ENCODE measurements at regions not wholly inside any gene's neighbourhood (a gene's known extent, or its start where the extent isn't known, plus 50 kb on each side); places are given as distances from the start of the nearest gene placed in this dataset.
"Not testable (repeated sequence)": the region's sequence is repeated elsewhere in the genome, so short reads cannot be mapped to it uniquely, and the experiment has no call there.

DNA sequence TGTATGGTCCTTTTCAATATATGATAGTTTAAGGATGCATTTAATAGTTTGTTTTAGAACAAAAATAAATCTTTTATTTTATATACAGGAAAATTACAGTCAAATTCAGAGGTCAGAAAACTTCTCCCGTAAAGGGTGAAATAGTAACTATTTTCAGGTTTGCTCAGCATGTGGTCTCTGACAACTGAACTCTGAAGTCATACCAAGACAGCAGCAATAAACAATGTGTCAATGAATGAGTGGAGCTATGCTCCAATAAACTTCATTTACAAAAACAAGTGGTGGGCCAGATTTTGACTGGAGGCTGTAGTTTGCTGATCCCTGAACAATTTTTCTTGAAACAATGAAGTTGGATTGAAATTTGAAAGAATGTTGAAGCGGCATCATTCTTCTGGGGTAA lies 123.6 kb downstream of the ZNF248 start:
- DNase-seq: no peak
- no peak for ATAC-seq

DNA sequence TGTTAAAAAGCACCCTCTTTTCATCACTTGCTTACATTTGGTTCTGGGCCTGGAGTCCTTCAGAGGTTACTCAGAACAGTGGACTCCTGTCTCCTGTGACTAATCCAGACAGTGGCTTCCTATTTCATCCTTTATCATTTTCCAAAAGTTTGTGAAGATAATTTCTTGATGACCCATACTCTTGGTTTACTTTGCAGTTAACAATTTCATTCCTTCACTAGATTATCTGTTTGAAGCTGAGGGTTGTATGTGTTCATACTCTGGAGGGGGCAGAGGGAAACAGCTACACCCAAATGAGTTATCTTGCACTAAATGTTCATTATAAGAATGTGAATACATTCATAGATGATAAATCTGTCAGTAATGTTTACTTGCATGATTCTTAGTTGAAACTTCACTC lies 124.7 kb downstream of the ZNF248 start:
- DNase-seq (no peak), ATAC-seq (no peak)

DNA sequence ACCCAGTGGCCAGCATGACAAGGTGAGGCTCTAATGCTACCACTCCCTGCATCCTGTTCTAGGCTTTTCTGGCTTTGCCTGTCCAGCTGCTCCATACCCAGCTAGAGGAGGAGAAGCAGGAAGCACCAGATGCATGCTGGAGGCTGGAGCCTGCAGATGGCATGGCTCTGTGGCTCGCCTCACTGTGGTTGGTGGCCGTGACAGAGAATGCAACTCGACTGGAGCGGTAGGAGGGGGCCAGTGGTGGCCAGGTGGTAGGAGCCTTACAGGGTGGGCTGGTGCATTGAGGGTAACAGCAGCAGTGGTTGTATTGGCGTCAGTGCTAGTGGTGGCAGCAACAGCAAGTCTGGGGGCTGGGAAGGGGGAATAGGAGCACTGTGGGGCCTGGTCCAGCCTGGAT lies 128.6 kb downstream of the ZNF248 start:
- ATAC-seq (no peak), DNase-seq (no peak)

DNA sequence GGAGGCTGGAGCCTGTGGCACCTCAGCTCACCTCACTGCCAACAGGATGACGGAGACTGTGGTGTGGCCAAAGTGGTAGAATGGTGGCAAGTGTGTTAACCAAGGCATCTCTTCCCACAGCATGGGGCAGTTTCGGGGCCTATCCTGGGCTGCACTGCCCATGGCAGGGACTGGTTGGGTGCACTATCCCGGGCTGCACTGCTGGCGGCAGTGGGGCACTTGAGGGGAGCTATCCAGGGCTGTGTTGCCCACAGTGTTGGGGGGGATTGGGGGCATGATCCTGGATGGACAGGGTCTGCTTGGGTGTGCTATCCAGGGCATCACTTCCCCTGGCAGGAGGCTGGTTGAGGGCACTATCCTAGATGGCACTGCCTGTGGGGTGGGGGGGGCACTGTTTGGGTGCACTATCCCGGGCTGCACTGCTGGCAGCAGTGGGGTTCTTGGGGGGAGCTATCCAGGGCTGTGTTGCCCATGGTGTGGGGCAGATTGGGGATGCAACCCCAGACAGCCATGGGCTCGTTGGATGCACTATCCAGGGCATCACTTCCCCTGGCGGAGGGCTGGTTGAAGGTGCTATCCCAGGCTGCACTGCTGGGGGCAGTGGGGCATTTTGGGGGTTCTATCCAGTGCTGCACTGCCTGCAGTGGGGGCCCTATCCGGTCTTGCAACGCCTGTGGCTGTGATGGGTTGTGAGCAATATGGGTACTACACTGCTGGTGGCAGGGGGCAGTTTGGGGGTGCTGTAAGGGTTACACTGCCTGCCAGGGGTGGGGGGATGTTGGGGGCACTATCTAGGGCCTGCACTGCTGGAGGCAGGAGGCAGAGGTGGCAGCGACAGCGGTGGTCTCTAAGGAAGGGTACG lies 129.7 kb downstream of the ZNF248 start:
- DNase-seq: no peak
- no peak for ATAC-seq

DNA sequence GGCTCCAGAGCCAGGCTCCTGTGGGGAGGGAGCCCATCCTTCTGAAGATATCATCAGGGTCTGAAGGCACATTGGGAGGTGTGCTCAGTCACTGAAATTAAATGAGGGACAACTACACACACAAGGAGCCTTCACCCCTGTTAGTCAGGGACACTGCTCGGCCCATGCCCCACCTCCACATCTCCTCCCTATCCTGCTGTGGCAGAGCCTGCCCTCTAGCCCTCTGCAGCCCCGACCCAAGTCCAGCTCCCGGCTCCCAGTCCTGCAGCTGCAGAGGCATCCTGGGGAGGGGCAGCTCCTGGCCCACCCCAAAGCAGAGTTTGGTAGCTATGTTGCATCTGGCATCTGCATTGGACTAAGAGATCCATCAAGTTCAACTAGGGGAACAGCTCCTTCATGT lies 136.3 kb downstream of the ZNF248 start:
- DNase-seq: no peak
- ATAC-seq: no peak

DNA sequence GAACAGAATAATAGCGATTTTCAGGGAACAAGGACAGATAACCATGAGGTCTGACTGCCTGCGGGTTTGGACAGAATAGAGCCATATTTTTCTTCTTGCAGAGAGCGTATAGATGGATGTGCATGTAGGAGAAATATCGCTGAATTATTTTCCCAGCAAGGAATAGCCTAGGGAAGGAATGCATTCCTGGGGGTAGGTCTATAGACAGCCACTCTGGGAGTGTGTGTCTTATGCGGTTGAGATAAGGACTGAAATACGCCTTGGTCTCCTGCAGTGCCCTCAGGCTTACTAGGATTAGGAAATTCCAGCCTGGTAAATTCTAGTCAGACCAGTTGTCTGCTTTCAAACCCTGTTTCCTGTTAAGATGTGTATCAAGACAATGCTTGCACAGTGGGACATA lies 139.3 kb downstream of the ZNF248 start:
- not testable (repeated sequence) for ATAC-seq, DNase-seq

DNA sequence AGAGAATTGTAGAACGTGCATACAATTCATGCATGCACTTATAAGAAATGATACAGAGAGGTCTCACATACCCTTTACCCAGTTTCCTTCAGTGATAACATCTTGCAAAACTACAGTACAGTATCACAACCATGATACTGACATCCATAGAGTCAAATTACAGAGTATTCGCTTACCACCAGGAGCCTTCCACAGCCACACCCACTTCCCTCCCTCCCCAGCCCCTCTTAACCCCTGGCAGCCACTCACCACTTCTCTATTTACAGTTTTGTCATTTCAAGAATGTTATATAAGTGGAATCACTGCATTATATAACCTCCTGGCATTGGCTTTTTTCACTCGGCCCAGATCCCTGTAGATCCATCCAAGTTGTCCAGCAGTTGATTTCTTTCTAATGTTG lies 143.8 kb downstream of the ZNF248 start:
- no peak for DNase-seq
- no peak for ATAC-seq

DNA sequence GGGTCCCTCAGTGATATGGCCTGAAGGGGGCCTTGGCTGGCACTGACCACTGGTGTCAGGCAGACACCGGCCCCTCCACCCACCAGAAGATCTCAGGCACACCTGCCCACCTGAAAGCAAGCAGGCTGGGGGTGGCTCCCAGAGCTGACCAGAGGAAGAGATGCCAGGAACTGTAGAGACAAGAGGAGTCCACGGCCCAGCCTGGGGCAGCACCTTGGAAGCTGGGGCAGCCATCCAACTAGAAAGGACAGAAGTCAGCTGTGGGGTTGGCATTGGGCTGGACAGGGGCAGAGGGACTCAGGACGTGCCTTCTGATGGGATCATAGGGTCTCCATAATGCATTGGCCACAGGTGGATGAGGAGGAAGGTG lies 144.3 kb downstream of the ZNF248 start:
- ATAC-seq (no peak), DNase-seq (no peak)

DNA sequence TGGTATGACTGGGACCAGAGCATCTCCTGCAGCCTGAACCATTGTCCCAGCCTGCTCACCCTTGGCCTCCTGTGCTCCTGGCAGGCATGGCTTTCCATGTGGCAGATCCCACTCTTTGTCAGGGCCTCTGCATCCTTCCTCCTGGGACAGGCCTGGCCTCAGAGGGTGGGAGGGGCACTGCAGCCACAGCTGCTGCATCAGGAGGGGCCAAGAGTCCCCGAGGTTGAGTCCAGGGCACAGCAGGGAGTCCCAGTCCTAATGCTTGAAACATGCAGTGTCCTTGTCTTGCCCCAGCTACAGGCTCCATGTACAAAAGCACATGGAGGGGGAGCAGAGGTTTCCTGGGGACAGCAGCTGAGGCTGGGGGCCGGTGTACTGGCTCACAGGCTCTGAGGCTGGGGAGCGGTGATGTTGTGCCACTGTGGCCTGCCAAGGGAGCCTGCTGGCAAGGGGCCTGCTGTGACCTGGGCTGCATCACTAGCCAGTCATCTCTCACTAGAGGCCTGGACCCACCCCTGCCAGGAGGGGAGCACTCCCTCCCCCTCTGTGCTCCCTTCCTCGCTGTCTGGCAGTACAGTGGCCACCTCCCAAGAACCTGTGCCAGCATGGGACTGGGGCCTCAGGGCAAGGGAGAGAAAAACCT lies 144.8 kb downstream of the ZNF248 start:
- no peak for ATAC-seq

DNA sequence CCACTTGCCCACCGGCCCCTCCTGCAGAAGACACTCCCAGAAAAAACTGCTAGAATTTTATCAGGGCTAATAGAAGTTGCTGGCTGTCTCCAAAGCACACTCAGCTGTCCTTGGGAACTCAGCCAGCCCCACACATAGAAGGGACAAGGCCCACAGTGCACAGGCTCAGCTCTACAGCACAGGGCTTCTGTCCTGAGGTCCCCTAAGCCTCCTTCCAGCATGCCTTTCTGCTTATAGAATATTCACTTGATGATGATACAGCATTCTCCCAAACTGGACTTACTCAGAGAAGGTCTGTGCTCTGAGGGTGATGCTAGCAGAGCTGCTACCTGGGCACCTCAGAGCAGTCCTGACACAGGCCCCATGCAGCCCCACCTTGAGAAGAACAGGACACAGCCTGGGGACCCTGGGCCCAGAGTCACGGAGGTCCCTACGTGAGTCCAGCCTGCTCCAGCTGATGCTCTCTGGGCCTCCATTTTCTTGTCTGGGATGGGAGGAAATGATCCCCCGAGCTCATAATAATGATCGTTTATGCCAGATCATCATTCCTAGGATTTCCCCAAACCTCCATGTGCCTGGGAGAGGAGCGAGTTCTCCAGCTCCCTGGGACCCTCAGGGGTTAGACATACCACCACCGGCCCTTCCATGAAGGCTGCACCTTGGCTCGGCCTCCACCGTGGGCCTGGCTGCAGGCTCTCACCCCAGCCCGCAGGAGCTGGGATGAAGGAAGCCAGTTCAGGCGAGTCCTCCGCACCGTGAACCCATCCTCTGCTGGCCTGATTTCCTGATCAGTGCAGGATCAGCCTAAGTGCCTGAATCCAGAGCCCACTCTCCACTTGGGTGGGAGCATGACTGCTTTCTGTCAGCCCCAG lies 145.6 kb downstream of the ZNF248 start:
- ATAC-seq (no peak), DNase-seq (no peak)

More for the DNA sequence above, 144.8 kb downstream of the ZNF248 start:
- DNase-seq: no peak

DNA sequence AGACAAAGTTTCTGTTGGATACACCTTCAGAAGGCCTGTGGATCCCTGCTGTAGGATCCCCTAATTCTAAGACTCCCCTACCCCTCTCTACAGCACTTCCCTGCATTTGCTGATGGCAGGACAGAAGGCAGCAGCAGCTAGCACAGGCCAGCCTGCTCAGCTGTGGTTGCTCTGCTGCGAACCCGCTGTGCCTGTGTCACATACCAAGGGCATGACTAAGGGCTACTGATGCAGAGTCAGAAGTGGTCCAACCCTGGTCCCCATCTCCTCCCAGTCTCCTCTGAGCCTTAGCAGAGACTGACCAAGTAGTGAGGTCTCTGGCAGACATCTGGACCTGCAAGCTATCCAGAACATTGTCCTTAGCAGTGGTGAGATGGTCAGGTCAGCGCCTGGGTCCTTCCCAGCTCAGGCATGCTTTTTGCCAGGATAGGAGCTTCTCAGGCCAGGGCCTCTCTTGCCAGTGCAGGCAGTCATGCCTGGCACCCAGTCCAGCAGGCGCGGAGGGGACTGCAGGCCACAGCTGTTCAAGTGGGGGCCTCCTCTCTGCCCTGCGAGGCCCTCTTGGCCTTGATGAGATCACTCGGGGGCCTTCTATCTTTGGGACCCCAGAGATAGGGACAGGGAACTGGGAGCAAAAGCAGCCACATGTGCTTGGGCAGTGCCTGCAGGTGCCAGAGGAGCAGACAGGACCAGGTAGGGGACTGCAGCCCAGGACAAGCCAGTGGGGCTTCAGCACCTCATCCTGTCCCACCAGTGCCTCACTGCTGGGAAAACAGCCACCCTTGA lies 146.4 kb downstream of the ZNF248 start:
- ATAC-seq (no peak), DNase-seq (no peak)

DNA sequence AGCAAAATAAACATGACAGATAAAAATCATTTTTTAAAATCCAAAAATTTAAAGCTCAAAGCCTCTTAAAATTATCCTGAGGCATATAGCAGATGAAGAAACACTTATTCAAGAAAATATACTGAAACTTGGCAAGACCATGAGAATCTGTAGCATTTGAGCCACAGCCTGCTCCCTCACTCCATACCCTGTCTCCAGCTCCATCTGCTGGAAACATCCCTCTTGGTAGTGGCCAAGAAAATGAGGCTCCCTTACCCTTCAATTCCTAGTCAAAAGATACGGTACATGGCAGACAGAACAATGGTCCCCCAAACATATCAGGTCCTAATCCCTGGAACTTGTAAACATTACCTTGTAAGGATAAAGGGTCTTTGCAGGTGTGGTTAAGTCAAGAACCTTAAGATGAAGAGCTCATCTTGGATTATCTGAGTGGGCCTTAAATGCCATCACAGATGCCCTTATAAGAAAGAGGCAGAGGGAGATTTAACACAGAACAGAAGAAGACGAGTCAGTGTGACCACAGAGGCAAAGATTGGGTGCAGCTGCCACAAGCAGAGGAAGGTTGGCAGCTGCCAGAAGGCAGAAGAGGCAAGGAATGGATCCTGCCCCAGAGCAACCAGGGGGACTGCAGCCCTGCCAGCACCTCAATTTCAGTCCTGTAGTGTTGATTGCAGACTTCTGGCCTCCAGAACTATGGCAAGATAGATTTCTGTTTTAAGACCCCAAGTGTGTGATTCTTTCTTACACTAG lies 149.4 kb downstream of the ZNF248 start:
- no peak for ATAC-seq

DNA sequence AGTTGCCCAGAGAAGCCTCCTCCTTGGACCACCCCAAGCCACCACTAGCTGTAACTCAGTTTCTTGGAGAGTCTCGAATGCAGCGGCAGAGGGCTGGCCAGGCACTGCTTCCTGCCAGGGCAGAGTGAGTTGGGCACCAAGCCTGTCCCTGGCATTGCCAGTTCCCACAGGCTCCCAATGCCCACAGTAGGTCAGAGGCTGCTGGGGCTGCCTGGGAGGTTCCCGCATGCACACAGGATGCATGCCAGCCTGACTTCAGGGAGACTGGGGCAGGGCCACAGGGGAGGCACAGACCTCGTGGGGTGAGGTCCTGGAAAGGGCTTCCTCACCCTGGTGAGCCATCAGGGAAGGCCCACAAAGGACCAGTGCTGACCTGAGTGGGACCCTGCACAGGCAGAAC lies 152.8 kb downstream of the ZNF248 start:
- ATAC-seq (no peak), DNase-seq (no peak)

More for the DNA sequence above, 149.4 kb downstream of the ZNF248 start:
- no peak for DNase-seq

DNA sequence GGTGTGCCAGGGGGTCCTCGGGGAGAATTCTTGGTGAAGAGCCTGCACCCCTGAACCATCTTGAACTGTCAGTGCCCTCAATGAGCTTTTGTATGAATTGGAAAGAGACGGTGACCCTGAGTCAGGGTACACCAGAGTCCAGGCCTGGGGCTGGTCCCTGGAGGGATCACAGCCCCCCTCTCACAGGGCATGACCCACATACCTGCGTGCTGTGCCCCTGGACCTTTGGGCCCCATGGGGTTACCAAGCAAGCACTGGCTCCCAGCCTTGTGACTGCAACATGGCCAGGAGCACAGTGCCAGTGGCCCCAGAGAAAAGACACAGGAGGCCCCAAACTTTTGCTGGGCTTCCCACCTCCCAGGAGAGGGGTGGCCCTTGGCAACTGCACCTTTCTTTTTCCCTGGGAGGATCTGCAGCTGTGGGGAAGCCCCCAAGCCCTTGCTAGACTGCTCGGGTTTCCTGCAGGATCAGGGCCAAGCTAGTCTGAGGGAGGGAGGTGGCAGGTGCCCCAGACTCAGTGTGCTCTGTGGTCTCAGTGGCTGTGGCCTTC lies 153.5 kb downstream of the ZNF248 start:
- DNase-seq (no peak), ATAC-seq (no peak)

DNA sequence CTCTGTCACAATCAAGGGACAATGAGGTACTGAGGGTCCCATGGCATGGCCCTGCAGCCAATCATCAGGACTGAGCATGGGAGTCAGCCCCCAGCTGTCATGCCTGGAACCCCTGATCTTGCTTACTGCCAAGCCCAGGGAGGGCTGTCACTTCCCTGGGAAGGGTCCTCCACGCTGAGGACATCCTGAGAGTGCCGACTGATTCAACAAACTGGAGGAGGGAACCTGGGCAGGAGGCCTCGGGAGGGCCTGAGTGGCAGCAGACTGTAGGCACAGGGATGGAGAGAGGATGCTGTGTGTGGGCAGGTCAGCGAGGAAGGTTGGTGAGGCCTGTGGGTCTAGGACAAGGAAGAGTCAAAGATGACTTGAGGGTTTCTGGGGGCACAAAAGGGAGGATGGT lies 154.3 kb downstream of the ZNF248 start:
- ATAC-seq: no peak
- DNase-seq: no peak

DNA sequence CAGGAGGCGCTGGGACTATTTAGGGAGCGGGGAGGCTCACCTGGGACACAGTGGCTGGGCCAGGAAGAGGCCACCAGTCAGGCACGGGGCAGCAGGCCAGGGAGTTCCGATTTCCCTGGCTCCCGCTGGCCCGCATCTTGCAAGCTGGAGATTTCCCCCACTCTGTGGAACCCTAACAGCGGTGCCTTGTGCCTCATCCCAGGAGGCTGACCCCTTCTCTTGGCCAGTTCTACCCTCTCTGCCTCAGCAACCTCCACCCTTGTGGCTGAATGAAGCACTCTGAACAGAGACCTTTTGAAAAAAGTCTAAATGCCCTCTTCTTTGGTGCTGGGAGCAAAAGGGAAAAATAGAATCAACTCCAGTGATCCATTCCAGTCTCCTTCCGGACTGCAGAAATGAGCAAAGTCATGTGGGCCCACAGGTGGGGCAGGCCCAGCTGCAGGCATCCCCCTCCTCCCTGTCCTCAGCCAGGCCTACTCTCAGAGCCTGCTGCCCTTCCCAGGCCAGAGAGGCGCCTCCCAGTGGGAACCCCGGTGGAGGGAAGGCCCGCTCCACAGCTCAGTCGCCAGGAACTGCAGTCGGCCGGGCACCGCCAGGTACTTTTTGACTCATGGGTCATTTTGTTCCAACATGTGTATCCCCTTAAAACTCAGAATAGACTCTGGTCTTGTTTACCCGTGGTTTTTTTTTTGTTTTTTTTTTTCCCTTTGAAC lies 155.5 kb downstream of the ZNF248 start:
- ATAC-seq: no peak
- no peak for DNase-seq

DNA sequence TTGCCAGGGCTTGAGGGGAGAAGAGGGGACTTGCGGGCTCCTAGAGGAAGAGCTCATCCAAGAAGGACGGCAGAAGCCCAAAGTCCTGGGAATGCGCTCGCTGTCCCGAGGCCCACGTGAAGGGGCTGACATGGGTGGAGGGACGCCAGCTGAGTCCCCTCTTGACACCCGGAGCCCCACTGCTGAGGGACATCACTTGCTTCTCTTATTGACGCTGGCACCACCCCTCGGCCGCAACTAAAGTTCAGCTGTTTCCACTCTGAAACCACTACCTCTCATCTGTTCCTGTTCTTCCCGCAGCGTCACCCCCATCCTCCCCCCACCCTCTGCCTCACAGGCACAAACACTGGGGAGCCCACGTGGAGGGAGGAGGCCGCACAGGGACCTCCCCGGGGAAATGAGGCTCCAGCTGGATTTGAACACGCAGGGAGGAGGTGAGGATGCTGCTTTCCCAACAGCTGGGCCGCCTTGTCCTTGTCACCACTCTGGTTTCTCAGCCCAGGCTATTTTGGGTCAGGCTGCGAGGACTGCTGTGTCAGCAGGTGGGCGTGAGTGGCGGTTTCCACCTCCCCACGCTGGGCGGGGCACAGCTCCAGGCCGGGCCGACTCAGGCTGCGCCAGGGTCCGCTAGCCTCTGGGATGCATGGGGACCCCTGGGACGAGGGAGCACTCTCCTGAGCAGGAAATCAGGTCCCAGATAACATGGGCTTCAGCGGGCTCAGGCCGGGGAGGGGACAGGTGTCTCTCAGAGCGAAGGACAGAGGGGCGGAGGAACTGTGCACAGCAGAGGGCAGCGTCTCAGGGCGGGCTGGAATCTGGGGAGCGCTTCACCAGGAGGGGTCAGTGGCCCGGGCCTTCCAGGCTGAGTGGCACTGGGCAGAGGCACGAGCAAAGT lies 156.3 kb downstream of the ZNF248 start:
- ATAC-seq: no peak
- DNase-seq: no peak

DNA sequence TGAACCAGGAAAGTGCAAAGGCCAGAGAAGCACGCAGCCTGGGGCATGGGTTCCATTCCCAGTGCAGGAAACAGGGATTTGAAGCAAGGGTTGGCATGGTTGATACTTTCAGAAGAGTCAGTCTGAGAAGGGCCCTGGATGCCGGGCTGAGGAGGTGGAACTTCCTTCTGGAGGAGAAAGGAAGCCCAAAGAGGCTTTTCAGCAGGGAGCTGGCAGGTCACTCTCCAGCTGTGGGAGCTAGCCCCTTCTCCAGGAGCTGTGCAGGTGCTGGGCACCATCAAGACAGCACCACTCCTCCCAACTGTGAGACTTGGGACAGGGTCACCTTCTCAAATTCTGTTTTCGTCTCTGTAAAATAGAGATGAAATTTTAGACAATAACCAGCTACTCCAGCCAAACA lies 169.8 kb downstream of the ZNF248 start:
- ATAC-seq (no peak), DNase-seq (no peak)

Measured in stimulated activated naive CD8-positive, alpha-beta T cell treated with anti-CD3 and anti-CD28 coated beads, Interleukin-15, Interleukin-2, amounts not matched to agents 100 U/mL and 50 U/mL, for 24 hours (primary cell).